ENCODE measurements at regions not wholly inside any gene's neighbourhood (a gene's known extent, or its start where the extent isn't known, plus 50 kb on each side); places are given as distances from the start of the nearest gene placed in this dataset.

- DNase-seq (ENCODE audit: low read depth in 2 of 3, low spot score in 2 of 3): no peak
Measured at GRCh38 chr4:144901141-144901540, 196.9 kb downstream of the ANAPC10 start.

- DNase-seq (ENCODE audit: low read depth in 2 of 3, low spot score in 2 of 3): no peak
Measured at GRCh38 chr4:144902614-144903013, 195.4 kb downstream of the ANAPC10 start.

GRCh38 chr4:144903953-144904711, 193.9 kb downstream of the ANAPC10 start:
- no peak for DNase-seq (ENCODE audit: low read depth in 2 of 3, low spot score in 2 of 3)

GRCh38 chr4:144905286-144905685, 192.7 kb downstream of the ANAPC10 start:
- DNase-seq (ENCODE audit: low read depth in 2 of 3, low spot score in 2 of 3): no peak

- DNase-seq (ENCODE audit: low read depth in 2 of 3, low spot score in 2 of 3): peak in 2 of 3 donors; percentile 18 to 57
Measured at GRCh38 chr4:144906181-144906925, 191.6 kb downstream of the ANAPC10 start.

GRCh38 chr4:144910723-144911122, 187.3 kb downstream of the ANAPC10 start:
- no peak for DNase-seq (ENCODE audit: low read depth in 2 of 3, low spot score in 2 of 3)
